Fibroblast of lung (primary cell): ENCODE measurements at regions not wholly inside any gene's neighbourhood (a gene's known extent, or its start where the extent isn't known, plus 50 kb on each side); places are given as distances from the start of the nearest gene placed in this dataset.

Source experiments
- DNase-seq, 2 donors: peaks; one replicate each; pipeline versions ENCODE4 v3.0.0 to v3.0.0-alpha.2; 2010; ENCODE audit warnings: low read depth in 2 of 2
- H2AFZ ChIP-seq: 2 replicates; pipeline ENCODE4 v1.5.1; 2012; ENCODE audit warnings: low read length, control low read depth, inconsistent platforms
- H3K27ac ChIP-seq: 2 replicates; pipeline ENCODE4 v1.5.1; 2011; ENCODE audit warnings: low read length, control low read depth; ENCODE audit not compliant: insufficient read depth
- H3K27me3 ChIP-seq: 2 replicates; pipeline ENCODE4 v1.5.1; 2011; ENCODE audit warnings: mild to moderate bottlenecking, low read length; ENCODE audit not compliant: control insufficient read depth, insufficient read depth
- H3K36me3 ChIP-seq: 2 replicates; pipeline ENCODE4 v1.5.1; 2011; ENCODE audit warnings: low read length; ENCODE audit not compliant: control insufficient read depth, insufficient read depth
- H3K4me1 ChIP-seq: 2 replicates; pipeline ENCODE4 v1.5.1; 2011; ENCODE audit warnings: low read length; ENCODE audit not compliant: control insufficient read depth, insufficient read depth; ENCODE audit errors: extremely low read depth
- H3K4me2 ChIP-seq: 2 replicates; pipeline ENCODE4 v1.5.1; 2011; ENCODE audit warnings: low read length, control low read depth; ENCODE audit not compliant: insufficient read depth; ENCODE audit errors: extremely low read depth
- H3K4me3 ChIP-seq, 4 experiments: fragments of 200-600 bp in 1 of 4; sonication (generic) in 1 of 4; replicated peaks in 1 of 4; 2 replicates each; pipeline ENCODE4 v1.5.1; 2011 to 2016; ENCODE audit warnings: low read length in 4 of 4, low read depth in 3 of 4, mild to moderate bottlenecking in 3 of 4, control low read depth in 2 of 4, inconsistent platforms in 1 of 4, mixed read lengths in 1 of 4; ENCODE audit not compliant: insufficient read depth in 1 of 4; ENCODE audit errors: control extremely low read depth in 1 of 4
- H3K79me2 ChIP-seq: 2 replicates; pipeline ENCODE4 v1.5.1; 2012; ENCODE audit warnings: mild to moderate bottlenecking, low read length, inconsistent platforms; ENCODE audit not compliant: control insufficient read depth, insufficient read depth
- H3K9ac ChIP-seq: 2 replicates; pipeline ENCODE4 v1.5.1; 2011; ENCODE audit warnings: mild to moderate bottlenecking, low read length, control low read depth; ENCODE audit not compliant: insufficient read depth
- H3K9me3 ChIP-seq: 2 replicates; pipeline ENCODE4 v1.5.1; 2012; ENCODE audit warnings: low read depth, low read length; ENCODE audit not compliant: control insufficient read depth, insufficient read depth
- H4K20me1 ChIP-seq: 2 replicates; pipeline ENCODE4 v1.5.1; 2011; ENCODE audit warnings: low read length; ENCODE audit not compliant: control insufficient read depth, insufficient read depth; ENCODE audit errors: extremely low read depth
- CTCF ChIP-seq, 2 donors: IDR thresholded peaks in 1 of 2; conservative IDR thresholded peaks in 1 of 2; 1 replicate in 1 of 2; 2 replicates in 1 of 2; pipeline ENCODE4 v1.5.1; 2011 to 2012; ENCODE audit warnings: low read length in 2 of 2, control low read depth in 1 of 2, inconsistent platforms in 1 of 2, low read depth in 1 of 2, mild to moderate bottlenecking in 1 of 2
- EZH2 ChIP-seq: IDR thresholded peaks from 2 replicates; pipeline ENCODE4 v1.5.1; 2012; ENCODE audit warnings: low read length, control low read depth, mild to moderate bottlenecking; ENCODE audit errors: missing control alignments

- H3K4me1 ChIP-seq, result no peaks in the 10 kb centered on the region
- DNase-seq, result no peak
- H3K79me2 ChIP-seq, result no peaks in the 10 kb centered on the region
- H3K9me3 ChIP-seq, result no peaks in the 10 kb centered on the region
- no peaks in the 10 kb centered on the region for H4K20me1 ChIP-seq
- H3K4me3 ChIP-seq, result no peak overlapping the region
- H2AFZ ChIP-seq, result no peak overlapping the region
- no peak overlapping the region for H3K27ac ChIP-seq
- no peak overlapping the region for H3K4me2 ChIP-seq
- TF ChIP-seq EZH2 (no peak), CTCF (conservative IDR thresholded peaks at IDR 0.05 in 1 of 2, IDR thresholded peaks at IDR 0.05 in 1 of 2; ENCODE audit: low read depth in 1 of 2, low read length in 2 of 2) (no peak)
- H3K27me3 ChIP-seq, result peaks cover 3% of the 10 kb centered on the region
- no peaks in the 10 kb centered on the region for H3K36me3 ChIP-seq
- H3K9ac ChIP-seq, result no peak overlapping the region
These were observed 102.5 kb upstream of the CASZ1 start for GRCh38 chr1:10898921-10899320.

GRCh38 chr1:10899490-10900250 is 103.2 kb upstream of the CASZ1 start:
- no peak overlapping the region for H3K4me2 ChIP-seq
- no peak overlapping the region for H2AFZ ChIP-seq
- H3K27me3 ChIP-seq, result peaks cover 3% of the 10 kb centered on the region
- TF ChIP-seq EZH2 (no peak), CTCF (conservative IDR thresholded peaks at IDR 0.05 in 1 of 2, IDR thresholded peaks at IDR 0.05 in 1 of 2; ENCODE audit: low read depth in 1 of 2, low read length in 2 of 2) (no peak)
- no peak for DNase-seq
- no peaks in the 10 kb centered on the region for H3K9me3 ChIP-seq
- H3K4me3 ChIP-seq, result no peak overlapping the region
- no peak overlapping the region for H3K9ac ChIP-seq
- no peaks in the 10 kb centered on the region for H3K4me1 ChIP-seq
- no peaks in the 10 kb centered on the region for H3K36me3 ChIP-seq
- H4K20me1 ChIP-seq, result no peaks in the 10 kb centered on the region
- H3K27ac ChIP-seq, result no peak overlapping the region
- no peaks in the 10 kb centered on the region for H3K79me2 ChIP-seq

GRCh38 chr1:10900251-10900651 is 103.8 kb upstream of the CASZ1 start:
- no peaks in the 10 kb centered on the region for H4K20me1 ChIP-seq
- H3K36me3 ChIP-seq, result no peaks in the 10 kb centered on the region
- TF ChIP-seq CTCF (conservative IDR thresholded peaks at IDR 0.05 in 1 of 2, IDR thresholded peaks at IDR 0.05 in 1 of 2; ENCODE audit: low read depth in 1 of 2, low read length in 2 of 2) (no peak), EZH2 (no peak)
- no peaks in the 10 kb centered on the region for H3K4me1 ChIP-seq
- H3K27me3 ChIP-seq, result peaks cover 3% of the 10 kb centered on the region
- H3K27ac ChIP-seq, result no peak overlapping the region
- H2AFZ ChIP-seq, result no peak overlapping the region
- no peak overlapping the region for H3K4me2 ChIP-seq
- no peak for DNase-seq
- no peaks in the 10 kb centered on the region for H3K9me3 ChIP-seq
- no peak overlapping the region for H3K9ac ChIP-seq
- H3K4me3 ChIP-seq, result no peak overlapping the region
- no peaks in the 10 kb centered on the region for H3K79me2 ChIP-seq
